DMS79 (cell line): ENCODE measurements at regions not wholly inside any gene's neighbourhood (a gene's known extent, or its start where the extent isn't known, plus 50 kb on each side); places are given as distances from the start of the nearest gene placed in this dataset.

ENCODE experiments used
- DNase-seq: peaks from one replicate; lab custom pipeline; 2025; lab: John Stamatoyannopoulos, UW

DNA sequence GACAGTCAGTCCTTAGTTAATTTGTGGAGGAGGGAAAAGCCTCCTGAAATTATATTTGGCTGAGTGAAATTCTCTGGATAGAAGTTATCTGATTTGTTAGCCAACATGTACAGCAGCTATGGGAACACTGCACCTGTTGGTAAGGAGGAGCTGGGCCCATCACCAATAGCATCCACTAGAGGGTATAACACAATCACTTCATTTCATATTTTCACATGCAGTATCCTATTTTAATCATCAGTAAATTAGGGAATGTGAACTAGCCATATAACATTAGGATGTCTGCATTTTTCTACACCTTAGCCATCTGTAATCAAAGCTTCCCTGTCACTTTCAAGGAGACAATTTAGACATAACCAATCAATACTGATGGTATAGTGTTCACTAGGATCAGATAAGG is 818.4 kb upstream of the CDH2 start:
- no peak for DNase-seq

GRCh38 chr18:28984731-28985130 is 807.8 kb upstream of the CDH2 start:
- no peak for DNase-seq

- no peak for DNase-seq
Observed at GRCh38 chr18:28974504-28974903, 797.6 kb upstream of the CDH2 start.

DNA sequence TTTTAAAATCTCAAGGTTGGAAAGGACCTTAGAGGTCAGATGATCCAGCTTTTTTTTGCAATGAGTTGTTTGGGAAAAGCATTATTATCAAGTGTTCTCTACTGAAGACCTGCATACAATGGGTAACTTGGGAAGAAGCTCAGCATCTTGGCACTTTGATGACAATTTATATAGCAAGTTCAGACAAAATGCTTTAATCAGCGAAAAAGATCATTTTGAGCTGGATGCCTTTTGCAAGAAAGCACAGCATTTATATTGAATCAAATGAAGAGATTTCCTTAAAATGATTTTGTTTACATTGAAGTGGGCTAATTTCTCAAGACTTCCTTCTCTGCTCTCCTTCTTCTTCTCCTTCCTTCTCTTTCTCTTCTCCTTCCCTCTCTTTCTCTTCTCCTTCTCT is 796.4 kb upstream of the CDH2 start:
- DNase-seq, result no peak

GRCh38 chr18:28972333-28972907 is 795.5 kb upstream of the CDH2 start:
- no peak for DNase-seq

GRCh38 chr18:28963481-28963880 is 786.6 kb upstream of the CDH2 start:
- DNase-seq, result no peak

DNA sequence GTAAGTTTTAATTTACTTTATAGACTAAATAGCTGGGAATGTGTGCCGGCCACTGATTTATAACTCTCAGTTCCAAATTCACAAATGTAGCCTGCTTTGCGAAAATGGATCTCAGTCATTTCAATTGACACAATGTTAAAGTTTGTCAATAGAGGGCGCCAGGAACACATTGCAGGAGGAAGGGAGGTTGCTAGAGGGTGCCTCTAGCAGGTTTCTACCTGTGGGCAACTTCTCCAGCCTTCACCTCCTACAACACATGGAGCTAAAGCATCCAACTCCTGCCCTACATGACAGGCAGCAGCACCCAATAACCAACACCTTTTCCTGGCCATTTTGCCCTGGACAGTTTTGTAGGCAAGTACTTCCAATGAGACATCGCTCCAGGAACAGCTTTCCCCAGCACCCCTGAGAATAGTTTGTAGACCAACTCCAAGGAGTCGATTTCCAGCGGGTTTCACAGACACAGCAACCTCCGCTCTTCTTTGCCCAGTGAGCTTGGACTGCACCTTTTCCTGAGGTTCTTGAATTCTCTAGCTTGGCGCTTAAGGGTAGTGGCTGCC is 784.8 kb upstream of the CDH2 start:
- DNase-seq, result no peak

- no peak for DNase-seq
Observed at GRCh38 chr18:28960146-28960545, 783.2 kb upstream of the CDH2 start.

- no peak for DNase-seq
Observed at GRCh38 chr18:28952339-28952738, 775.4 kb upstream of the CDH2 start.

- DNase-seq, result no peak
Observed at GRCh38 chr18:28947900-28948299, 771.0 kb upstream of the CDH2 start.

- DNase-seq, result no peak
Observed at GRCh38 chr18:28946471-28946870, 769.5 kb upstream of the CDH2 start.

DNA sequence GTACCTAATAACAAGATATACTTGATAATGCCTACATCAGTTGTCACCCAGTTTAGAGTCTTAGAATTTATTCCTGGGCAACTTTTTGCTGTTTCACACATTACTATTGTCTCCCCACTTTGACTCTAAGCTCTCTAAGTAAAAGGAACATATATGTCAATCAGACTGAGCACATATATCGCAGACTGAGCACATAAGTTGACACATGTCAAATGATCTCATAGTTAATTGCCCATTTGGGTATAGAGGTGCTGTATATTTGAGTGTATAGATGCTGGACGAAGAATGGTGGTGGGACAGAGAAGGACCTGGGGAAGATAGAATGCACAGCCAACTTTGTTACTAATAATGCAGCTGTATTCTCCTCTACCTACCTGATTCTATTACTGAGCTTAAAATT is 746.0 kb upstream of the CDH2 start:
- no peak for DNase-seq

- no peak for DNase-seq
Observed at GRCh38 chr18:28916456-28916855, 739.5 kb upstream of the CDH2 start.

- no peak for DNase-seq
Observed at GRCh38 chr18:28905509-28905908, 728.6 kb upstream of the CDH2 start.

- DNase-seq, result no peak
Observed at GRCh38 chr18:28904789-28905364, 727.9 kb upstream of the CDH2 start.

GRCh38 chr18:28903306-28903705 is 726.4 kb upstream of the CDH2 start:
- DNase-seq, result no peak

DNA sequence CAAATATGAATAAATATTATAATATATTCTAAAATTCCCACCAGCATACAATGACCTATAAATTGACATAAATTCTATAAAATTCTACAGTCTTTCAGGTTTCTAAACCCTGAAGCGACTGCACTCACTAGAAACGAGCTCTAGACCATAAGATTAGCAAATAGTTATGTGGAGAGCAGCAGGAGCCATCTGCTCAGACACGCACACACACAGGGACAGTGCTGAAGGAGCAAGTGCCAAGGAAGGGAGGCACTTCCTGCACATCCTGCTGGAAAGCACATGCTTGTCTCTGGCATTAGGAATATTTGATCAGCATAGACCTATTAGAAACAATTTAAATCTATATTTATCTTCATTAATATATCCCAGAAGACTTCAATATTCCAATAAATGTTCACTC is 713.9 kb upstream of the CDH2 start:
- DNase-seq, result no peak

DNA sequence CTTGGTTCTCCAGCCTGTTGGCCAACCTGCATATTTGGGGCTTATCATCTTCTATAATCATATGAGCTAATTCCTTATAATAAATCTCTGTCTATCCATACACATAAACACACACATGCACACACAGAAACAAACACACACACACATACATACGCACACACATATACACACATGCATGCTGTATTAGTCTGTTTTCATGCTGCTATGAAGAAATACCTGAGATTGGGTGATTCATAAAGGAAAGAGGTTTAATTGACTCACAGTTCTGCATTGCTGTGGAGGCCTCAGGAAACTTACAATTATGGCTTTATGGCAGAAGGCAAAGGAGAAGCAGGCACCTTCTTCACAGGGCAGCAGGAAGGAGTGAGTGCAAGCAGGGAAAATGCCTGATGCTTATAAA is 707.4 kb upstream of the CDH2 start:
- DNase-seq, result no peak

GRCh38 chr18:28880856-28881255 is 703.9 kb upstream of the CDH2 start:
- DNase-seq, result no peak

DNA sequence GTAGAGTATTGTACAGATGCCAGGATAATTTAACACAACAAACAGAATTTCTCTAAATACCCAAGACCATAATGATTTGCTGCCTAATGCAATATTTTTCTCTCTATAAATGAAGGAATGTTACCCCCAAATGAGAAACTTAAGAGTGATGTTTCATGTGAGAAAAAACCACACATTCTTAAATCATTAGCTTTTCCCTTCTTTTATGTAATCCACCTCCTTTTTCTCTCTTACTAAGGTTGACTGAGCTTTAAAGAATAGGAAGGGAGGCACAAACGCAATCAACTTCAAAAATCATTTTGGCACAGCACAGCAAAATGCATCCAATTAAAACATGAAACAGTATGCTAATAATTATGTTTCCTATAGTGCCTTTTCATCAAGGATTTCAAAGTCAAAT is 698.1 kb upstream of the CDH2 start:
- no peak for DNase-seq

DNA sequence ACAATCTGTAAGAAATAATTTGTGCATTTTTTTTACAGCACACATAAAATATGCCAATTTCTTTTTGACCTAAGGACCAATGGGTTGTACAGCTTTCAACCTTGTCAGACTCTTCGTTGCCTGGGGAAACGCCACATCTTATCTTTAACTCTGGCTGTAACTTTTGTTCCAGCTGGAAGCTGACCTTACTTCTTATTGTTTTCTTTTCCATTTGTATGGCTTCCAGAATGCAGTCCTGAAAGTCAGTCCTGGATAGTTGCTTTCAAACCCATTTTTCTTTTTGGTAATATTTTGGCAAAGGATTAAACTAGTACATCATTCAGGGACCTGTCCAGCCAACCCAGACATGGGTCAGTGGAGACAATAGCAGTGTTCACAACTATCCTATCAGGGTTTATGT is 686.5 kb upstream of the CDH2 start:
- DNase-seq, result no peak

DNA sequence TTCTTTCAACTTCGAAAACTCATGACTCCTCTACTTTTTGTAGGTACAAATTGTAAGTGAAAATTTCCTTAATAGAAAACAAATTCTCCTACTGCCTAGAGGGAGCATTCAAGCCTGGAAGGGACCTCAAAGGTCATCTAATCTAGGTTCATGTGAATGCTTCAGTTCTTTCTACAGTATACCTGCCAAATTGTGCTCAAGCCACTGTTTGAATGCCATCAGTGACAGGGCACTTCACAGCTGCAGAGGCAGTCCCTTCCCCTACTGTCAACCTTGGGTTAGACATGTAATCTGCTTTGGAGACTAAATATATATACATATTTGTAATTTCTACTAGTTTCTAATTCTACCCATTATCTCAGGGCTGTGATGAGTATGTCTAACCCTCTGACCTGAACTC is 681.3 kb upstream of the CDH2 start:
- DNase-seq, result no peak

DNA sequence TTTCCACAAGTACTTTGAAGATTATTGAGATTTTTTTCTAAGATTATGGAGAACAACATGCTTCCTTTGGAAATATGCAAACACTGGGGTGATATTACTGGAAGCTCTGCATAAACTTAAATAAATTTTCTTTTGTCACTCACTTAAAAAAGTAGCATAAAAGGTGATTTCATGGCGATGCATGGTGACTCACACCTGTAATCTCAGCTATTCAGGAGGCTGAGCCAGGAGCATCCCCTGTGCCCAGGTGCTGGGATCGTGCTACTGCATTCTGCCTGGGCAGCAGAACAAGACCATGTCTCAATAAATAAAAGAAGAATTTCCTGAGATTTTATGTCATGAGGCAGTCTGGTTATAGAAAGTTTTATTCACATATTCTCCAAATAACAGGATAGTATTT is 679.1 kb upstream of the CDH2 start:
- no peak for DNase-seq

DNA sequence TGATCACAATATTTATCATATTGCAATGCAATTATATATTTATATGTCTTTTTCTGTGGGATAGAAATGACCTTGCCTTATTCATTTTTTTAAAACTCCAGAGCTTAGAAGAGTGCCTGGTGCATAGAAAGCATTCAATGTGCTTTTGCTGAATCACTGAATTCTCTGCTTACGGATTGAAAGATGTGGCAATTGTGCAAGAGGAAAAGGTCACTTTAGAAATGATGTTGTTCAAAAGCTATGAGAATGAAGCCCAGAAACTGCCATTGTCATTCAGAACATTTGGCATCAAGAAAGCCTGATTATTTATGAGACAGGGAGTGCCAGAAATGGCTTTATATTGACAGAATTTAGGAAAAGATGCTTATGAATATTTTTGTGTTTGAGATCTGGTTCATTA is 678.6 kb upstream of the CDH2 start:
- no peak for DNase-seq
